GM23338 (cell line): ENCODE measurements at regions not wholly inside any gene's neighbourhood (a gene's known extent, or its start where the extent isn't known, plus 50 kb on each side); places are given as distances from the start of the nearest gene placed in this dataset.

Experiments used
- ATAC-seq: fragments of 200-7000 bp; cut with Tn5 transposase; 3 replicates; pipeline ENCODE4 v1.9.1; 2020
- DNase-seq: peaks from one replicate; pipeline ENCODE4 v3.0.0-alpha.2; 2015; ENCODE audit warnings: low spot score
- H2AFZ ChIP-seq: fragments of 200-600 bp; sonication (generic); 2 replicates; pipeline ENCODE4 v1.8.0; 2016; ENCODE audit warnings: antibody characterized with exemption, mild to moderate bottlenecking, moderate library complexity
- H3F3A ChIP-seq: fragments of 200-600 bp; sonication (generic); replicated peaks from 2 replicates; pipeline ENCODE4 v1.8.0; 2017; ENCODE audit warnings: antibody characterized with exemption, mixed run types, low read depth
- H3K27ac ChIP-seq: fragments of 200-600 bp; sonication (generic); 2 replicates; pipeline ENCODE4 v1.6.1; 2016; ENCODE audit warnings: low read depth
- H3K27me3 ChIP-seq: fragments of 200-600 bp; sonication (generic); 2 replicates; pipeline ENCODE4 v1.8.0; 2016; ENCODE audit warnings: mild to moderate bottlenecking, mixed run types, moderate library complexity; ENCODE audit not compliant: insufficient read depth
- H3K36me3 ChIP-seq: fragments of 200-600 bp; sonication (generic); 2 replicates; pipeline ENCODE4 v1.8.0; 2016; ENCODE audit warnings: mild to moderate bottlenecking; ENCODE audit not compliant: insufficient read depth
- H3K4me1 ChIP-seq: fragments of 200-600 bp; sonication (generic); 2 replicates; pipeline ENCODE4 v1.8.0; 2016; ENCODE audit warnings: mild to moderate bottlenecking, moderate library complexity; ENCODE audit not compliant: insufficient read depth
- H3K4me2 ChIP-seq: fragments of 200-600 bp; sonication (generic); 2 replicates; pipeline ENCODE4 v1.7.1; 2017; ENCODE audit warnings: mixed run types
- H3K4me3 ChIP-seq: fragments of 200-600 bp; sonication (generic); 2 replicates; pipeline ENCODE4 v1.6.1; 2016; ENCODE audit warnings: mixed run types
- H3K79me2 ChIP-seq: fragments of 200-600 bp; sonication (generic); replicated peaks from 2 replicates; pipeline ENCODE4 v1.8.0; 2017; ENCODE audit warnings: mild to moderate bottlenecking; ENCODE audit not compliant: insufficient read depth
- H3K9me2 ChIP-seq: fragments of 200-600 bp; sonication (generic); 2 replicates; pipeline ENCODE4 v1.8.0; 2017; ENCODE audit not compliant: insufficient read depth
- H4K20me1 ChIP-seq: fragments of 200-600 bp; sonication (generic); replicated peaks from 2 replicates; pipeline ENCODE4 v1.8.0; 2017; ENCODE audit warnings: mild to moderate bottlenecking; ENCODE audit not compliant: insufficient read depth
- H3K27ac Mint-ChIP-seq: 2 replicates; pipeline ENCODE4 v1.8.0; 2020; ENCODE audit warnings: inconsistent platforms, mild to moderate bottlenecking, moderate library complexity, mixed read lengths
- H3K27me3 Mint-ChIP-seq: 3 replicates; pipeline ENCODE4 v1.8.0; 2022; ENCODE audit warnings: low read depth, mild to moderate bottlenecking, moderate library complexity, mixed read lengths, inconsistent platforms; ENCODE audit not compliant: insufficient read depth, poor library complexity
- H3K36me3 Mint-ChIP-seq: 3 replicates; pipeline ENCODE4 v1.8.0; 2021; ENCODE audit warnings: low read depth, mild to moderate bottlenecking, inconsistent platforms, moderate library complexity, mixed read lengths
- H3K4me1 Mint-ChIP-seq: 3 replicates; pipeline ENCODE4 v1.8.0; 2020; ENCODE audit warnings: mild to moderate bottlenecking, inconsistent platforms, mixed read lengths
- H3K4me3 Mint-ChIP-seq: 3 replicates; pipeline ENCODE4 v1.8.0; 2021; ENCODE audit warnings: moderate library complexity, mild to moderate bottlenecking, inconsistent platforms, mixed read lengths
- H3K9me3 Mint-ChIP-seq: 3 replicates; pipeline ENCODE4 v1.8.0; 2020; ENCODE audit warnings: moderate library complexity, mild to moderate bottlenecking, inconsistent platforms, mixed read lengths
- EZH2 ChIP-seq: fragments of 200-600 bp; sonication (generic); IDR thresholded peaks from one replicate; pipeline ENCODE4 v1.8.0; 2017; ENCODE audit warnings: antibody characterized with exemption, mild to moderate bottlenecking, low read depth; ENCODE audit not compliant: unreplicated experiment
- EZH2phosphoT487 ChIP-seq: fragments of 200-600 bp; sonication (generic); IDR thresholded peaks from one replicate; pipeline ENCODE4 v1.8.1; 2018; ENCODE audit warnings: antibody characterized with exemption; ENCODE audit not compliant: unreplicated experiment
- NANOG ChIP-seq: IDR thresholded peaks from 2 replicates; pipeline ENCODE4 v1.6.1; 2016; ENCODE audit warnings: antibody characterized with exemption, borderline replicate concordance
- STAT1 ChIP-seq: IDR thresholded peaks from one replicate; pipeline ENCODE4 v1.6.1; 2016; ENCODE audit warnings: antibody characterized with exemption; ENCODE audit not compliant: unreplicated experiment
- ZNF114 ChIP-seq: fragments of 250-450 bp; sonication (Bioruptor Pico); IDR thresholded peaks from 2 replicates; pipeline ENCODE4 v1.5.0; 2020; ENCODE audit warnings: mild to moderate bottlenecking, moderate library complexity
- ZNF331 ChIP-seq: fragments of 250-450 bp; sonication (Bioruptor Pico); IDR thresholded peaks from 2 replicates; pipeline ENCODE4 v1.5.0; 2020; ENCODE audit warnings: low read depth, mild to moderate bottlenecking, moderate library complexity
- TF ChIP-seq, protein P1 (sequence below), 2 experiments: fragments of 200-600 bp in 1 of 2; sonication (generic) in 1 of 2; conservative IDR thresholded peaks; 2 replicates each; pipeline versions ENCODE4 v1.5.1 to v1.6.1; 2016 to 2017; ENCODE audit warnings: antibody characterized with exemption in 2 of 2, low read depth in 2 of 2, mild to moderate bottlenecking in 2 of 2, moderate library complexity in 1 of 2
- TF ChIP-seq, protein P2 (sequence below): fragments of 250-450 bp; sonication (Bioruptor Pico); IDR thresholded peaks from 2 replicates; pipeline ENCODE4 v1.5.0; 2020; ENCODE audit warnings: mild to moderate bottlenecking, moderate library complexity
- TF ChIP-seq, protein P3 (sequence below): IDR thresholded peaks from one replicate; pipeline ENCODE4 v1.6.1; 2018; ENCODE audit warnings: antibody characterized with exemption; ENCODE audit not compliant: unreplicated experiment

DNA sequence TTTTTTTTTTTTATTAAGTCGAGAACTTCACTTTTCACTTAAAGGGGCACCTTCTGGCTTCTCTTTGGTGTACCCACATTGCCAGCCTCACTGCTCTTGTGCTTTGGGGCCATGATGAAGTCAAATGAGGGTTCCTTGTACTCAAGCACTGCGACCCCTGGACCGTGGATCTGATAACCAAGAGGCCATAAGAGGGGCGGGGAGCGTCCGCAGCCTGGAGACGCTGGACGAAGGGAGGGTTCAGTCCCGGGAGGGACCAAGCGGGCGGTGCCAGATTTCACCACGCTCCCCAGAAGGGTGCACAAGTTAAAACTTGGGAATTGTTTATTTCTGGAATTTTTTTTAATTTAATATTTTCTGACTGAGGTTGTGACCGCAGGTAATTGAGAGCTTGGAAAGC, 53.3 kb upstream of the SOX1 start:
- H2AFZ ChIP-seq, result no peak overlapping the region
- H3K4me1 ChIP-seq, result no peaks in the 10 kb centered on the region
- ATAC-seq, result no peak
- no peak overlapping the region for H3K27ac ChIP-seq
- no peak overlapping the region for H3K4me2 ChIP-seq
- H3K27ac Mint-ChIP-seq, result no peak overlapping the region
- no peaks in the 10 kb centered on the region for H3K27me3 ChIP-seq
- H3K27me3 Mint-ChIP-seq, result peaks cover 6% of the 10 kb centered on the region
- peaks cover 3% of the 10 kb centered on the region; the same call in 2 of the 3 replicates for H3K36me3 Mint-ChIP-seq
- no peaks in the 10 kb centered on the region for H3K9me2 ChIP-seq
- no peaks in the 10 kb centered on the region; the same call in 2 of the 3 replicates for H3K4me1 Mint-ChIP-seq
- H3K36me3 ChIP-seq, result no peaks in the 10 kb centered on the region
- no peak for DNase-seq
- peaks cover 3% of the 10 kb centered on the region; the same call in 2 of the 3 replicates for H3K9me3 Mint-ChIP-seq
- H3K4me3 ChIP-seq, result no peak overlapping the region
- H4K20me1 ChIP-seq, result no peaks in the 10 kb centered on the region
- H3K79me2 ChIP-seq, result no peaks in the 10 kb centered on the region
- H3F3A ChIP-seq, result no peaks in the 10 kb centered on the region
- no peak overlapping the region for H3K4me3 Mint-ChIP-seq
- no peak for TF ChIP-seq EZH2phosphoT487
- no peak for TF ChIP-seq ZNF114 (CRISPR knock-in tag)
- TF ChIP-seq, protein P1, sequence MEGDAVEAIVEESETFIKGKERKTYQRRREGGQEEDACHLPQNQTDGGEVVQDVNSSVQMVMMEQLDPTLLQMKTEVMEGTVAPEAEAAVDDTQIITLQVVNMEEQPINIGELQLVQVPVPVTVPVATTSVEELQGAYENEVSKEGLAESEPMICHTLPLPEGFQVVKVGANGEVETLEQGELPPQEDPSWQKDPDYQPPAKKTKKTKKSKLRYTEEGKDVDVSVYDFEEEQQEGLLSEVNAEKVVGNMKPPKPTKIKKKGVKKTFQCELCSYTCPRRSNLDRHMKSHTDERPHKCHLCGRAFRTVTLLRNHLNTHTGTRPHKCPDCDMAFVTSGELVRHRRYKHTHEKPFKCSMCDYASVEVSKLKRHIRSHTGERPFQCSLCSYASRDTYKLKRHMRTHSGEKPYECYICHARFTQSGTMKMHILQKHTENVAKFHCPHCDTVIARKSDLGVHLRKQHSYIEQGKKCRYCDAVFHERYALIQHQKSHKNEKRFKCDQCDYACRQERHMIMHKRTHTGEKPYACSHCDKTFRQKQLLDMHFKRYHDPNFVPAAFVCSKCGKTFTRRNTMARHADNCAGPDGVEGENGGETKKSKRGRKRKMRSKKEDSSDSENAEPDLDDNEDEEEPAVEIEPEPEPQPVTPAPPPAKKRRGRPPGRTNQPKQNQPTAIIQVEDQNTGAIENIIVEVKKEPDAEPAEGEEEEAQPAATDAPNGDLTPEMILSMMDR (conservative IDR thresholded peaks at IDR 0.05; ENCODE audit: low read depth in 2 of 2), result no peak
- TF ChIP-seq EZH2, result no peak
- TF ChIP-seq, protein P2, sequence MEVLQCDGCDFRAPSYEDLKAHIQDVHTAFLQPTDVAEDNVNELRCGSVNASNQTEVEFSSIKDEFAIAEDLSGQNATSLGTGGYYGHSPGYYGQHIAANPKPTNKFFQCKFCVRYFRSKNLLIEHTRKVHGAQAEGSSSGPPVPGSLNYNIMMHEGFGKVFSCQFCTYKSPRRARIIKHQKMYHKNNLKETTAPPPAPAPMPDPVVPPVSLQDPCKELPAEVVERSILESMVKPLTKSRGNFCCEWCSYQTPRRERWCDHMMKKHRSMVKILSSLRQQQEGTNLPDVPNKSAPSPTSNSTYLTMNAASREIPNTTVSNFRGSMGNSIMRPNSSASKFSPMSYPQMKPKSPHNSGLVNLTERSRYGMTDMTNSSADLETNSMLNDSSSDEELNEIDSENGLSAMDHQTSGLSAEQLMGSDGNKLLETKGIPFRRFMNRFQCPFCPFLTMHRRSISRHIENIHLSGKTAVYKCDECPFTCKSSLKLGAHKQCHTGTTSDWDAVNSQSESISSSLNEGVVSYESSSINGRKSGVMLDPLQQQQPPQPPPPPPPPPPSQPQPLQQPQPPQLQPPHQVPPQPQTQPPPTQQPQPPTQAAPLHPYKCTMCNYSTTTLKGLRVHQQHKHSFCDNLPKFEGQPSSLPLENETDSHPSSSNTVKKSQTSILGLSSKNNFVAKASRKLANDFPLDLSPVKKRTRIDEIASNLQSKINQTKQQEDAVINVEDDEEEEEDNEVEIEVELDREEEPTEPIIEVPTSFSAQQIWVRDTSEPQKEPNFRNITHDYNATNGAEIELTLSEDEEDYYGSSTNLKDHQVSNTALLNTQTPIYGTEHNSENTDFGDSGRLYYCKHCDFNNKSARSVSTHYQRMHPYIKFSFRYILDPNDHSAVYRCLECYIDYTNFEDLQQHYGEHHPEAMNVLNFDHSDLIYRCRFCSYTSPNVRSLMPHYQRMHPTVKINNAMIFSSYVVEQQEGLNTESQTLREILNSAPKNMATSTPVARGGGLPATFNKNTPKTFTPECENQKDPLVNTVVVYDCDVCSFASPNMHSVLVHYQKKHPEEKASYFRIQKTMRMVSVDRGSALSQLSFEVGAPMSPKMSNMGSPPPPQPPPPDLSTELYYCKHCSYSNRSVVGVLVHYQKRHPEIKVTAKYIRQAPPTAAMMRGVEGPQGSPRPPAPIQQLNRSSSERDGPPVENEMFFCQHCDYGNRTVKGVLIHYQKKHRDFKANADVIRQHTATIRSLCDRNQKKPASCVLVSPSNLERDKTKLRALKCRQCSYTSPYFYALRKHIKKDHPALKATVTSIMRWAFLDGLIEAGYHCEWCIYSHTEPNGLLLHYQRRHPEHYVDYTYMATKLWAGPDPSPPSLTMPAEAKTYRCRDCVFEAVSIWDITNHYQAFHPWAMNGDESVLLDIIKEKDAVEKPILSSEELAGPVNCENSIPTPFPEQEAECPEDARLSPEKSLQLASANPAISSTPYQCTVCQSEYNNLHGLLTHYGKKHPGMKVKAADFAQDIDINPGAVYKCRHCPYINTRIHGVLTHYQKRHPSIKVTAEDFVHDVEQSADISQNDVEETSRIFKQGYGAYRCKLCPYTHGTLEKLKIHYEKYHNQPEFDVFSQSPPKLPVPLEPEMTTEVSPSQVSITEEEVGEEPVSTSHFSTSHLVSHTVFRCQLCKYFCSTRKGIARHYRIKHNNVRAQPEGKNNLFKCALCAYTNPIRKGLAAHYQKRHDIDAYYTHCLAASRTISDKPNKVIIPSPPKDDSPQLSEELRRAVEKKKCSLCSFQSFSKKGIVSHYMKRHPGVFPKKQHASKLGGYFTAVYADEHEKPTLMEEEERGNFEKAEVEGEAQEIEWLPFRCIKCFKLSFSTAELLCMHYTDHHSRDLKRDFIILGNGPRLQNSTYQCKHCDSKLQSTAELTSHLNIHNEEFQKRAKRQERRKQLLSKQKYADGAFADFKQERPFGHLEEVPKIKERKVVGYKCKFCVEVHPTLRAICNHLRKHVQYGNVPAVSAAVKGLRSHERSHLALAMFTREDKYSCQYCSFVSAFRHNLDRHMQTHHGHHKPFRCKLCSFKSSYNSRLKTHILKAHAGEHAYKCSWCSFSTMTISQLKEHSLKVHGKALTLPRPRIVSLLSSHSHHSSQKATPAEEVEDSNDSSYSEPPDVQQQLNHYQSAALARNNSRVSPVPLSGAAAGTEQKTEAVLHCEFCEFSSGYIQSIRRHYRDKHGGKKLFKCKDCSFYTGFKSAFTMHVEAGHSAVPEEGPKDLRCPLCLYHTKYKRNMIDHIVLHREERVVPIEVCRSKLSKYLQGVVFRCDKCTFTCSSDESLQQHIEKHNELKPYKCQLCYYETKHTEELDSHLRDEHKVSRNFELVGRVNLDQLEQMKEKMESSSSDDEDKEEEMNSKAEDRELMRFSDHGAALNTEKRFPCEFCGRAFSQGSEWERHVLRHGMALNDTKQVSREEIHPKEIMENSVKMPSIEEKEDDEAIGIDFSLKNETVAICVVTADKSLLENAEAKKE (CRISPR knock-in tag), result no peak
- no peak for TF ChIP-seq NANOG
- TF ChIP-seq ZNF331 (CRISPR knock-in tag), result no peak
- TF ChIP-seq, protein P3, sequence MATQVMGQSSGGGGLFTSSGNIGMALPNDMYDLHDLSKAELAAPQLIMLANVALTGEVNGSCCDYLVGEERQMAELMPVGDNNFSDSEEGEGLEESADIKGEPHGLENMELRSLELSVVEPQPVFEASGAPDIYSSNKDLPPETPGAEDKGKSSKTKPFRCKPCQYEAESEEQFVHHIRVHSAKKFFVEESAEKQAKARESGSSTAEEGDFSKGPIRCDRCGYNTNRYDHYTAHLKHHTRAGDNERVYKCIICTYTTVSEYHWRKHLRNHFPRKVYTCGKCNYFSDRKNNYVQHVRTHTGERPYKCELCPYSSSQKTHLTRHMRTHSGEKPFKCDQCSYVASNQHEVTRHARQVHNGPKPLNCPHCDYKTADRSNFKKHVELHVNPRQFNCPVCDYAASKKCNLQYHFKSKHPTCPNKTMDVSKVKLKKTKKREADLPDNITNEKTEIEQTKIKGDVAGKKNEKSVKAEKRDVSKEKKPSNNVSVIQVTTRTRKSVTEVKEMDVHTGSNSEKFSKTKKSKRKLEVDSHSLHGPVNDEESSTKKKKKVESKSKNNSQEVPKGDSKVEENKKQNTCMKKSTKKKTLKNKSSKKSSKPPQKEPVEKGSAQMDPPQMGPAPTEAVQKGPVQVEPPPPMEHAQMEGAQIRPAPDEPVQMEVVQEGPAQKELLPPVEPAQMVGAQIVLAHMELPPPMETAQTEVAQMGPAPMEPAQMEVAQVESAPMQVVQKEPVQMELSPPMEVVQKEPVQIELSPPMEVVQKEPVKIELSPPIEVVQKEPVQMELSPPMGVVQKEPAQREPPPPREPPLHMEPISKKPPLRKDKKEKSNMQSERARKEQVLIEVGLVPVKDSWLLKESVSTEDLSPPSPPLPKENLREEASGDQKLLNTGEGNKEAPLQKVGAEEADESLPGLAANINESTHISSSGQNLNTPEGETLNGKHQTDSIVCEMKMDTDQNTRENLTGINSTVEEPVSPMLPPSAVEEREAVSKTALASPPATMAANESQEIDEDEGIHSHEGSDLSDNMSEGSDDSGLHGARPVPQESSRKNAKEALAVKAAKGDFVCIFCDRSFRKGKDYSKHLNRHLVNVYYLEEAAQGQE, result no peak
- no peak for TF ChIP-seq STAT1
